Adrenal gland (tissue), 9 donors: ENCODE measurements at regions not wholly inside any gene's neighbourhood (a gene's known extent, or its start where the extent isn't known, plus 50 kb on each side); places are given as distances from the start of the nearest gene placed in this dataset.
A peak's percentile ranks its signal among the peaks of the same experiment; 100 is the strongest.

Experiments used
- DNase-seq, 7 donors: peaks; one replicate each; pipeline ENCODE4 v3.0.0-alpha.2; 2019 to 2020
- H3K27ac ChIP-seq, 5 donors: fragments of 200-600 bp; sonication (generic) in 4 of 5; 1 replicate in 3 of 5; 2 replicates in 2 of 5; pipeline versions ENCODE4 v1.5.1 to v1.8.0; 2016 to 2020; ENCODE audit warnings: mild to moderate bottlenecking in 1 of 5
- H3K27me3 ChIP-seq: fragments of 200-600 bp; 2 replicates; pipeline ENCODE4 v1.8.0; 2021
- H3K36me3 ChIP-seq, 2 donors: fragments of 200-600 bp; replicated peaks in 1 of 2; 1 replicate in 1 of 2; 2 replicates in 1 of 2; pipeline versions ENCODE4 v1.5.1 to v1.8.0; 2018 to 2022
- H3K4me1 ChIP-seq, 2 donors: fragments of 200-600 bp; replicated peaks in 1 of 2; 1 replicate in 1 of 2; 2 replicates in 1 of 2; pipeline versions ENCODE4 v1.5.1 to v1.8.0; 2018 to 2021
- H3K4me3 ChIP-seq, 4 donors: fragments of 200-600 bp; sonication (generic) in 3 of 4; one replicate each; pipeline ENCODE4 v1.5.1; 2016 to 2018
- H3K9me3 ChIP-seq, 3 donors: fragments of 200-600 bp; sonication (generic) in 1 of 3; replicated peaks in 1 of 3; 1 replicate in 2 of 3; 2 replicates in 1 of 3; pipeline versions ENCODE4 v1.5.1 to v1.8.0; 2016 to 2021
- POLR2A ChIP-seq, 2 donors: fragments of 450-650 bp; IDR thresholded peaks; one replicate each; pipeline ENCODE4 v1.6.1; 2017; ENCODE audit warnings: antibody characterized with exemption in 2 of 2, mild to moderate bottlenecking in 2 of 2, moderate library complexity in 1 of 2
- WGBS, 4 donors: extraction: QIAGEN DNeasy Blood & Tissue Kit in 2 of 4; methylation state at CpG; one replicate each; pipeline versions ENCODE4 v1.1.5 to v1.1.7; 2013 to 2017; 5-methylcytosine and 5-hydroxymethylcytosine counted together
- intact Hi-C, 2 donors: fragments of 100-400 bp; cut with DNase I; formaldehyde crosslinking; loops; one replicate each; pipeline versions ENCODE4 v1.14.1 to v1.15.0; 2022 to 2023
- TF ChIP-seq, protein P1 (sequence below), 6 experiments: fragments of 450-650 bp in 4 of 6; fragments of 200-600 bp in 2 of 6; sonication (generic) in 1 of 6; IDR thresholded peaks; 1 replicate in 5 of 6; 2 replicates in 1 of 6; pipeline versions ENCODE4 v1.5.1 to v1.8.0; 2016 to 2021; ENCODE audit warnings: antibody characterized with exemption in 6 of 6, mild to moderate bottlenecking in 2 of 6, moderate library complexity in 1 of 6
- donor health status: healthy with polysubstance abuse.
- donor health status: Bipolar disorder and iron deficiency.
- donor health status: DM: yes; HTN: yes; CAD: no.
- donor health status: DM: no; HTN: no; CAD: no.
- donor health status: DM: no; HTN: no; CAD: no.

DNA sequence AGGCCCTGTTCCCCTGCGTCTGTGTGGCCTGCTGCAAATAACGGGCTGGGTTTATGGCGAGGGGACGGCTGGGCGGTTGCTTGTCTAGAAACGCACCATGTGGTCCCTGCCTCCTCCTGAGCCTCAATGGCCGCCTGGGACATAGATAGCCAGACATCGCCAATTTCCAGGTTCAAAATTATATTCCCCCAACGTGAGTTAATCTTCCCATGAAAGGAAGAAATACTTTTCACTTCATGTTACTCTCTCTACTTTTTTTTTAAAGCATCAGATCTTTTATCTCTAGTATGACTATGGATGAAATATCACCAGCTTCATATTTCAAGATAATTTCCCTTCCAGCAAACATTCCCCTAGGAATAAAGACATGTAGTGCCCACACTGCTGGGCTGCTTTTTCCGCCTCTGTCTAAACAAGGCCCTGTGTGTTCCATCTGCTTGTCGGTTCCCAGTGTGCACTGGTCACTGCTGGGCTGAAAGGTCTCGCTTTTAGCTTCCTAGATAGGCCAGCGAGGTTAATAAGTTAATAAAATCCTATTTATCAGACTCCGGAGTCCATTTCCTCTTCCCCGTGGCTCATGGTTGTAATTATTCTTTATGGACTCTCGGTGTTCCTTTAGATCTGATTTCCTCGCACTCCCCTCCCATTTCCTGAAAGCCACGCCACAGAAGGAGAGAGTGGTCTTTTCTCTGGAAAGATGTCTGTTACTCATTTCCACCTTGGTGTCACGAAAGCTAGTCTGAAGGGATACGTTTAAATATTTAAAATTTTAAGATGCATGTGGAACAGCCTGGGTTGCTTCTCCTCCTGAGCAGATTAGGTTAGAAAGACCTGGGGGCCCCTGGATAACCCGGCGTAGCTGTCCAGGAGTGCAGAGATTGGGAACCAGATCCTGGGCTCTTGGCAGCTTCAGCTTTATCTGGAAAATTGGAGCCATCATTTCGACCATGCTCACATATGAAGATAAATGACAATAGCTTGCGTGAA is 196.6 kb upstream of the COPS8 start:
- Histone ChIP-seq H3K4me3 (no peak overlapping the region), H3K27me3 (no peaks in the 10 kb centered on the region), H3K36me3 (no peaks in the 10 kb centered on the region), H3K27ac (peak overlapping the region in 2 of 5 donors; percentile 44 to 67), H3K9me3 (no peaks in the 10 kb centered on the region), H3K4me1 (no peaks in the 10 kb centered on the region)
- TF ChIP-seq, protein P1, sequence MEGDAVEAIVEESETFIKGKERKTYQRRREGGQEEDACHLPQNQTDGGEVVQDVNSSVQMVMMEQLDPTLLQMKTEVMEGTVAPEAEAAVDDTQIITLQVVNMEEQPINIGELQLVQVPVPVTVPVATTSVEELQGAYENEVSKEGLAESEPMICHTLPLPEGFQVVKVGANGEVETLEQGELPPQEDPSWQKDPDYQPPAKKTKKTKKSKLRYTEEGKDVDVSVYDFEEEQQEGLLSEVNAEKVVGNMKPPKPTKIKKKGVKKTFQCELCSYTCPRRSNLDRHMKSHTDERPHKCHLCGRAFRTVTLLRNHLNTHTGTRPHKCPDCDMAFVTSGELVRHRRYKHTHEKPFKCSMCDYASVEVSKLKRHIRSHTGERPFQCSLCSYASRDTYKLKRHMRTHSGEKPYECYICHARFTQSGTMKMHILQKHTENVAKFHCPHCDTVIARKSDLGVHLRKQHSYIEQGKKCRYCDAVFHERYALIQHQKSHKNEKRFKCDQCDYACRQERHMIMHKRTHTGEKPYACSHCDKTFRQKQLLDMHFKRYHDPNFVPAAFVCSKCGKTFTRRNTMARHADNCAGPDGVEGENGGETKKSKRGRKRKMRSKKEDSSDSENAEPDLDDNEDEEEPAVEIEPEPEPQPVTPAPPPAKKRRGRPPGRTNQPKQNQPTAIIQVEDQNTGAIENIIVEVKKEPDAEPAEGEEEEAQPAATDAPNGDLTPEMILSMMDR (IDR thresholded peaks at IDR 0.05): no peak
- TF ChIP-seq POLR2A (IDR thresholded peaks at IDR 0.05): no peak
- intact Hi-C loops: no loop called here
- WGBS, 4 donors: 55 to 72% (median 70%) methylated on average over 24 of the region's 24 CpGs
- DNase-seq: peak in 5 of 7 donors; percentile 27 to 59 (median 33)

DNA sequence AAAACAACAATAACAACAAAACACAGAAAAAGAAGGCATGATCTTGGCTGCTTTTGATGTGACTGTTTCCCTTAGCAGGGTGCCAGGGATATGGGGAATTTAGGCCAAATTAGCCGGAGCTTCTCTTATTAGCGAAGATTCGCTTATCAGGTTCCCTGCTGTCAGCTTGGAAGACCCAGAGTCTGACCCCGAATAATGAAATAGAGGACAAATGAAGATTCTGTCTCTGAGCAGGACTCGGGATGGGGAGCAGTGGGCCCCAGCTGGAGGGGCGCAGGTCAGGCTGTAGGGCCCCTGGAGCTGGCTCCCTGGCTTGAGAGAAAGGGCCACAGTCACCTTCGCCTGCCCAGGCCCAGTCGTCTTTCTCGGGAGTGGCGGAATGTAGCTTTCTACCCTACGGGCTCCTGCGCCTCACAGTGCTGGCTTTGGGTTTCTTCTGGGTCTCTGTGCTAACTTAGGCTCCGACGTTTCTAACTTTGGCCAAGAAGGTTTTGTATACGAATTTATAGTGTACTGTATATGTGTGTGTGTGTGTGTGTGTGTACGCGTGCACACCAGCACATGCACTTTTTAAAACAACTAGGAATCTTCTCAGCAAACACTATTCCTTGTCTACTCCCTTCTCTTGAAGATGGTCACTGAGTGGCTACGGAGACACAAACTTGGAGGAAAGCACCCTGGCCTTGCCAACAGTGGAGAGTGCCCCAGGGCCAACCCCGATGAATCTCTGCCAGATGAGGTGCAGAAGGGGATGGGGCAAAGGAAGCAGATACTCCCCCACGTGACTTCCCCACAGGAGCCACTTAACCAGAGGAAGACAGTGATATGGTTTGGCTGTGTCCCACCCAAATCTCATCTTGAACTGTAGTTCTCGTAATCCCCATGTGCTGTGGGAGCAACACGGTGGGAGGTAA is 195.6 kb upstream of the COPS8 start:
- H3K27me3 ChIP-seq: no peaks in the 10 kb centered on the region
- no peaks in the 10 kb centered on the region for H3K9me3 ChIP-seq
- H3K36me3 ChIP-seq: no peaks in the 10 kb centered on the region
- WGBS, 4 donors: 81 to 88% (median 85%) methylated on average over 19 to 22 of the region's 22 CpGs
- DNase-seq: no peak
- TF ChIP-seq, protein P1 (IDR thresholded peaks at IDR 0.05): no peak
- TF ChIP-seq POLR2A (IDR thresholded peaks at IDR 0.05): no peak
- intact Hi-C loops: no loop called here
- H3K4me1 ChIP-seq: no peaks in the 10 kb centered on the region
- H3K4me3 ChIP-seq: no peak overlapping the region
- no peak overlapping the region for H3K27ac ChIP-seq

- H3K9me3 ChIP-seq: no peaks in the 10 kb centered on the region
- H3K4me3 ChIP-seq: no peak overlapping the region
- no peaks in the 10 kb centered on the region for H3K36me3 ChIP-seq
- WGBS, 4 donors: 75 to 91% (median 83%) methylated on average over 7 of the region's 7 CpGs
- H3K27ac ChIP-seq: no peak overlapping the region
- no peak for DNase-seq
- no peaks in the 10 kb centered on the region for H3K27me3 ChIP-seq
- H3K4me1 ChIP-seq: no peaks in the 10 kb centered on the region
- intact Hi-C loops: no loop called here
- TF ChIP-seq, protein P1 (IDR thresholded peaks at IDR 0.05): no peak
- no peak for TF ChIP-seq POLR2A (IDR thresholded peaks at IDR 0.05)
Observed at GRCh38 chr2:236892721-236893120, 193.0 kb upstream of the COPS8 start.

DNA sequence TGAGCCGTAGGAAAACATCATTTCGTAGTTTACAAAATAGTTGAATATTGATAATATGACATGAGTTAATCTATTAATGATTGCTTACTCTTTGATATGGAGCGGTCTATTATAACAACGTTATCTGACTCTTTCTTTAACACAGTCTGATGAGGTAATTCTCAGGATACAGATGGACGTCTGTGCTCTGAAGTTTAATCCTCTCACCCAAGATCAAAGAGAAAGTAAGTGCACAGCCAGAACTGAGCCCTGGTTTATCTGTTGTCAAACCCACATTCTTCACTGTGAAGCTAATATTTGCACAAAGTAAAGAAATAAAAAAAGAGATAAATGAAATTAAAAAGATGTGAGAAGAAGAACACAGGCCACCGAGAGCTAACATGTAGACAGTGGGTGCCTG is 190.9 kb upstream of the COPS8 start:
- DNase-seq: no peak
- Histone ChIP-seq H3K36me3 (no peaks in the 10 kb centered on the region), H3K4me3 (no peak overlapping the region), H3K27me3 (no peaks in the 10 kb centered on the region), H3K4me1 (no peaks in the 10 kb centered on the region), H3K9me3 (no peaks in the 10 kb centered on the region), H3K27ac (no peak overlapping the region)
- 79 to 85% (median 82%) methylated on average over 6 of the region's 6 CpGs for WGBS, 4 donors
- TF ChIP-seq, protein P1 (IDR thresholded peaks at IDR 0.05): no peak
- no peak for TF ChIP-seq POLR2A (IDR thresholded peaks at IDR 0.05)
- intact Hi-C loops: no loop called here
